Esophagus squamous epithelium (tissue), 4 donors: ENCODE measurements at regions not wholly inside any gene's neighbourhood (a gene's known extent, or its start where the extent isn't known, plus 50 kb on each side); places are given as distances from the start of the nearest gene placed in this dataset.

Source experiments
- CTCF ChIP-seq, 6 experiments: fragments of 450-650 bp in 4 of 6; fragments of 200-600 bp in 2 of 6; sonication (generic) in 2 of 6; IDR thresholded peaks; one replicate each; pipeline ENCODE4 v1.5.1; 2016 to 2019; ENCODE audit warnings: antibody characterized with exemption in 6 of 6, mild to moderate bottlenecking in 4 of 6, moderate library complexity in 4 of 6
- POLR2A ChIP-seq, 4 donors: fragments of 450-650 bp; IDR thresholded peaks; one replicate each; pipeline ENCODE4 v1.6.1; 2017; ENCODE audit warnings: antibody characterized with exemption in 4 of 4, mild to moderate bottlenecking in 4 of 4, moderate library complexity in 3 of 4

- TF ChIP-seq CTCF (IDR thresholded peaks at IDR 0.05) (no peak), POLR2A (IDR thresholded peaks at IDR 0.05) (no peak)
Observed at GRCh38 chr2:152250421-152251100, 75.0 kb upstream of the STAM2 start.
